OCI-LY1 (cell line): ENCODE measurements at regions not wholly inside any gene's neighbourhood (a gene's known extent, or its start where the extent isn't known, plus 50 kb on each side); places are given as distances from the start of the nearest gene placed in this dataset.

Experiments
- H2AFZ ChIP-seq: fragments of 200-600 bp; sonication (generic), shearing (Covaris generic); 2 replicates; pipeline ENCODE4 v1.6.0; 2014; ENCODE audit warnings: antibody characterized with exemption, mild to moderate bottlenecking, low read length
- H3F3A ChIP-seq: fragments of 200-600 bp; sonication (generic), shearing (Covaris generic); 2 replicates; pipeline ENCODE4 v1.6.0; 2014; ENCODE audit warnings: mild to moderate bottlenecking, antibody characterized with exemption, low read length, moderate library complexity; ENCODE audit not compliant: insufficient read depth
- H3K27ac ChIP-seq: fragments of 200-600 bp; sonication (generic); 2 replicates; pipeline ENCODE4 v1.5.1; 2014; ENCODE audit warnings: low read length, mixed run types, mild to moderate bottlenecking, low read depth; ENCODE audit not compliant: poor library complexity, severe bottlenecking
- H3K27me3 ChIP-seq: fragments of 200-600 bp; sonication (generic); 2 replicates; pipeline ENCODE4 v1.6.0; 2014; ENCODE audit warnings: antibody characterized with exemption, mild to moderate bottlenecking, low read length, moderate library complexity; ENCODE audit not compliant: insufficient read depth
- H3K36me3 ChIP-seq: fragments of 200-600 bp; sonication (generic); 2 replicates; pipeline ENCODE4 v1.6.1; 2014; ENCODE audit warnings: mild to moderate bottlenecking, antibody characterized with exemption, low read length, moderate library complexity, mixed read lengths; ENCODE audit not compliant: insufficient read depth
- H3K4me1 ChIP-seq: fragments of 200-600 bp; sonication (generic); 2 replicates; pipeline ENCODE4 v1.5.1; 2014; ENCODE audit warnings: mild to moderate bottlenecking, low read length, moderate library complexity; ENCODE audit not compliant: insufficient read depth, severe bottlenecking
- H3K4me2 ChIP-seq: fragments of 200-600 bp; sonication (generic), shearing (Covaris generic); 2 replicates; pipeline ENCODE4 v1.6.1; 2014; ENCODE audit warnings: low read length
- H3K4me3 ChIP-seq: fragments of 200-600 bp; sonication (generic); 2 replicates; pipeline ENCODE4 v1.5.1; 2014; ENCODE audit warnings: low read length, low read depth, mild to moderate bottlenecking, mixed read lengths; ENCODE audit not compliant: poor library complexity, severe bottlenecking
- H3K79me2 ChIP-seq: fragments of 200-600 bp; shearing (Covaris generic); 2 replicates; pipeline ENCODE4 v1.6.1; 2016; ENCODE audit warnings: mixed run types, low read length, mixed read lengths; ENCODE audit not compliant: insufficient read depth
- H3K9ac ChIP-seq: fragments of 200-600 bp; sonication (generic), shearing (Covaris generic); 2 replicates; pipeline ENCODE4 v1.6.1; 2014; ENCODE audit warnings: mild to moderate bottlenecking, low read length, mixed read lengths
- H3K9me2 ChIP-seq: fragments of 200-600 bp; sonication (generic), shearing (Covaris generic); 2 replicates; pipeline ENCODE4 v1.6.1; 2014; ENCODE audit warnings: low read depth, mild to moderate bottlenecking, low read length, mixed read lengths
- H3K9me3 ChIP-seq: fragments of 200-600 bp; shearing (Covaris generic); 2 replicates; pipeline ENCODE4 v1.6.1; 2014; ENCODE audit warnings: low read length, mixed read lengths
- H4K20me1 ChIP-seq: fragments of 200-600 bp; sonication (generic), shearing (Covaris generic); 2 replicates; pipeline ENCODE4 v1.6.0; 2016; ENCODE audit warnings: mild to moderate bottlenecking, low read length; ENCODE audit not compliant: insufficient read depth
- CTCF ChIP-seq: fragments of 200-600 bp; sonication (generic), shearing (Covaris generic); IDR thresholded peaks from 2 replicates; pipeline ENCODE4 v1.5.1; 2017; ENCODE audit warnings: mild to moderate bottlenecking, antibody characterized with exemption, low read length, moderate library complexity, mixed read lengths
- EZH2 ChIP-seq: fragments of 200-600 bp; sonication (generic), shearing (Covaris generic); IDR thresholded peaks from 2 replicates; pipeline ENCODE4 v1.8.0; 2017; ENCODE audit warnings: borderline replicate concordance, mixed run types, mild to moderate bottlenecking, antibody characterized with exemption, low read length, moderate library complexity, mixed read lengths

GRCh38 chr2:66789741-66790140, 354.8 kb downstream of the MEIS1 start:
- H2AFZ ChIP-seq: no peak overlapping the region
- no peak overlapping the region for H3K4me3 ChIP-seq
- no peak overlapping the region for H3K27ac ChIP-seq
- no peak overlapping the region for H3K4me2 ChIP-seq
- H3K36me3 ChIP-seq: no peaks in the 10 kb centered on the region
- H3K27me3 ChIP-seq: no peaks in the 10 kb centered on the region
- H4K20me1 ChIP-seq: no peaks in the 10 kb centered on the region
- H3K9ac ChIP-seq: no peak overlapping the region
- no peaks in the 10 kb centered on the region for H3K9me2 ChIP-seq
- H3K79me2 ChIP-seq: no peaks in the 10 kb centered on the region
- no peaks in the 10 kb centered on the region for H3F3A ChIP-seq
- TF ChIP-seq EZH2: no peak
- no peak for TF ChIP-seq CTCF
- no peaks in the 10 kb centered on the region for H3K9me3 ChIP-seq
- no peaks in the 10 kb centered on the region for H3K4me1 ChIP-seq

GRCh38 chr2:66790651-66791181, 355.8 kb downstream of the MEIS1 start:
- Histone ChIP-seq H2AFZ (no peak overlapping the region), H4K20me1 (no peaks in the 10 kb centered on the region), H3K27ac (no peak overlapping the region), H3K4me3 (no peak overlapping the region), H3K27me3 (no peaks in the 10 kb centered on the region), H3K36me3 (no peaks in the 10 kb centered on the region), H3K79me2 (no peaks in the 10 kb centered on the region), H3K9me3 (no peaks in the 10 kb centered on the region), H3K9me2 (no peaks in the 10 kb centered on the region), H3F3A (no peaks in the 10 kb centered on the region), H3K9ac (no peak overlapping the region), H3K4me2 (no peak overlapping the region), H3K4me1 (no peaks in the 10 kb centered on the region)
- TF ChIP-seq CTCF (no peak), EZH2 (no peak)

GRCh38 chr2:66794070-66794469, 359.1 kb downstream of the MEIS1 start:
- no peaks in the 10 kb centered on the region for H3K79me2 ChIP-seq
- H3K9me2 ChIP-seq: no peaks in the 10 kb centered on the region
- H4K20me1 ChIP-seq: no peaks in the 10 kb centered on the region
- no peaks in the 10 kb centered on the region for H3K27me3 ChIP-seq
- H3K4me3 ChIP-seq: no peak overlapping the region
- H3F3A ChIP-seq: no peaks in the 10 kb centered on the region
- H3K4me2 ChIP-seq: no peak overlapping the region
- no peaks in the 10 kb centered on the region for H3K36me3 ChIP-seq
- no peak for TF ChIP-seq CTCF
- TF ChIP-seq EZH2: no peak
- no peaks in the 10 kb centered on the region for H3K4me1 ChIP-seq
- no peak overlapping the region for H3K9ac ChIP-seq
- H3K27ac ChIP-seq: no peak overlapping the region
- H2AFZ ChIP-seq: no peak overlapping the region
- no peaks in the 10 kb centered on the region for H3K9me3 ChIP-seq
